DOHH2 (cell line): ENCODE measurements at regions not wholly inside any gene's neighbourhood (a gene's known extent, or its start where the extent isn't known, plus 50 kb on each side); places are given as distances from the start of the nearest gene placed in this dataset.

Experiments
- H3F3A ChIP-seq: fragments of 200-600 bp; sonication (generic), shearing (Covaris generic); 2 replicates; pipeline ENCODE4 v1.6.0; 2016; ENCODE audit warnings: antibody characterized with exemption, mild to moderate bottlenecking; ENCODE audit not compliant: control insufficient read depth, insufficient read depth
- H3K27ac ChIP-seq: fragments of 200-600 bp; sonication (generic); 2 replicates; pipeline ENCODE4 v1.5.1; 2014; ENCODE audit warnings: low read depth, mild to moderate bottlenecking, low read length, moderate library complexity
- H3K27me3 ChIP-seq: fragments of 200-600 bp; sonication (generic); 2 replicates; pipeline ENCODE4 v1.6.1; 2014; ENCODE audit warnings: mild to moderate bottlenecking, low read length, mixed read lengths; ENCODE audit not compliant: control insufficient read depth
- H3K36me3 ChIP-seq: fragments of 200-600 bp; sonication (generic); 2 replicates; pipeline ENCODE4 v1.6.1; 2014; ENCODE audit warnings: mild to moderate bottlenecking, low read length, moderate library complexity, mixed read lengths; ENCODE audit not compliant: control insufficient read depth
- H3K4me1 ChIP-seq: fragments of 200-600 bp; sonication (generic); 2 replicates; pipeline ENCODE4 v1.6.1; 2014; ENCODE audit warnings: mild to moderate bottlenecking, low read length, mixed read lengths; ENCODE audit not compliant: control insufficient read depth
- H3K4me2 ChIP-seq: fragments of 200-600 bp; sonication (generic); 2 replicates; pipeline ENCODE4 v1.6.0; 2014; ENCODE audit warnings: mild to moderate bottlenecking, low read length, moderate library complexity
- H3K4me3 ChIP-seq: fragments of 200-600 bp; sonication (generic); 2 replicates; pipeline ENCODE4 v1.5.1; 2014; ENCODE audit warnings: mild to moderate bottlenecking, low read length, mixed read lengths
- H3K79me2 ChIP-seq: fragments of 200-600 bp; sonication (generic); 2 replicates; pipeline ENCODE4 v1.6.1; 2014; ENCODE audit warnings: mild to moderate bottlenecking, low read length, mixed read lengths; ENCODE audit not compliant: control insufficient read depth
- H3K9me2 ChIP-seq: fragments of 200-600 bp; sonication (generic); replicated peaks from 2 replicates; pipeline ENCODE4 v1.6.1; 2014; ENCODE audit warnings: mild to moderate bottlenecking, low read length, mixed read lengths; ENCODE audit not compliant: control insufficient read depth
- H3K9me3 ChIP-seq: fragments of 200-600 bp; sonication (generic); 2 replicates; pipeline ENCODE4 v1.6.1; 2014; ENCODE audit warnings: antibody characterized with exemption, low read length, mixed read lengths; ENCODE audit not compliant: control insufficient read depth, insufficient read depth
- H4K20me1 ChIP-seq: fragments of 200-600 bp; sonication (generic); 2 replicates; pipeline ENCODE4 v1.6.0; 2014; ENCODE audit warnings: low read depth, mild to moderate bottlenecking, antibody characterized with exemption, low read length, moderate library complexity; ENCODE audit not compliant: control insufficient read depth, insufficient read depth
- CTCF ChIP-seq: fragments of 200-600 bp; sonication (generic); IDR thresholded peaks from one replicate; pipeline ENCODE4 v1.5.1; 2014; ENCODE audit warnings: antibody characterized with exemption, mild to moderate bottlenecking, low read depth, low read length; ENCODE audit not compliant: poor library complexity, severe bottlenecking
- EZH2phosphoT487 ChIP-seq: fragments of 200-600 bp; sonication (generic); IDR thresholded peaks from 2 replicates; pipeline ENCODE4 v1.6.1; 2017; ENCODE audit warnings: borderline replicate concordance, mild to moderate bottlenecking, antibody characterized with exemption, low read length, moderate library complexity, mixed read lengths

GRCh38 chr5:163619273-163619934 is 114.0 kb downstream of the MAT2B start:
- H3K4me1 ChIP-seq: no peaks in the 10 kb centered on the region
- H3F3A ChIP-seq: no peaks in the 10 kb centered on the region
- H3K9me3 ChIP-seq: no peaks in the 10 kb centered on the region
- H3K4me2 ChIP-seq: no peak overlapping the region
- TF ChIP-seq EZH2phosphoT487 (no peak), CTCF (no peak)
- H3K36me3 ChIP-seq: no peaks in the 10 kb centered on the region
- no peaks in the 10 kb centered on the region; the same call in 1 of the 2 replicates for H3K9me2 ChIP-seq
- H3K79me2 ChIP-seq: no peaks in the 10 kb centered on the region
- H3K4me3 ChIP-seq: no peak overlapping the region
- no peaks in the 10 kb centered on the region for H4K20me1 ChIP-seq
- H3K27ac ChIP-seq: no peak overlapping the region
- H3K27me3 ChIP-seq: no peaks in the 10 kb centered on the region

DNA sequence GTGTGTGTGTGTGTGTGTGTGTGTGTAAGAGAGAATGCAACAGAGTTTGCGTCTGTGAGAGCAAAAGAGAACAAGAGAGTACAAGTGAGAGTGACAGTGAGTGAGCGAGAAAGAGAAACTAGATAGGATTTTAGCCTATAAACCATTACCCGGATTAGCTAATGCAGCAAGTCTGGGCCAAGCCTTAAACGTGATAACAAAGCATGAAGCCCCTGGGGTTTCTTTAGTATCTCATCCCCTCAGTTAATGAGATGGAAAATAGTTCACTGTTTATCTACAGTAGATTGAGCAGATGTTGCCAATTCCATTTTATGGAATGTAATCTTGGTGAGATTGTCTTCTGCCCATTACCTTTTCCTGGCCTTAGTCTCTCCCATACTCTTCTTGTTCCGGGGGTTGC is 114.5 kb downstream of the MAT2B start:
- no peaks in the 10 kb centered on the region for H3K27me3 ChIP-seq

GRCh38 chr5:163622799-163623198 is 117.4 kb downstream of the MAT2B start:
- Histone ChIP-seq H3K4me3 (no peak overlapping the region), H3K27me3 (no peaks in the 10 kb centered on the region), H4K20me1 (no peaks in the 10 kb centered on the region)

More for the DNA sequence above, 114.5 kb downstream of the MAT2B start:
- H3K9me3 ChIP-seq: no peaks in the 10 kb centered on the region
- TF ChIP-seq CTCF (no peak), EZH2phosphoT487 (no peak)
- no peaks in the 10 kb centered on the region; the same call in 1 of the 2 replicates for H3K9me2 ChIP-seq
- H3K79me2 ChIP-seq: no peaks in the 10 kb centered on the region
- no peak overlapping the region for H3K4me3 ChIP-seq
- no peaks in the 10 kb centered on the region for H3K4me1 ChIP-seq
- H3K36me3 ChIP-seq: no peaks in the 10 kb centered on the region
- H3F3A ChIP-seq: no peaks in the 10 kb centered on the region
- no peak overlapping the region for H3K27ac ChIP-seq
- no peaks in the 10 kb centered on the region for H4K20me1 ChIP-seq
- no peak overlapping the region for H3K4me2 ChIP-seq

More at GRCh38 chr5:163622799-163623198, 117.4 kb downstream of the MAT2B start:
- H3K79me2 ChIP-seq: no peaks in the 10 kb centered on the region
- no peaks in the 10 kb centered on the region for H3K9me3 ChIP-seq
- TF ChIP-seq EZH2phosphoT487 (no peak), CTCF (no peak)
- no peaks in the 10 kb centered on the region for H3K36me3 ChIP-seq
- H3F3A ChIP-seq: no peaks in the 10 kb centered on the region
- H3K4me2 ChIP-seq: no peak overlapping the region
- no peak overlapping the region for H3K27ac ChIP-seq
- no peaks in the 10 kb centered on the region for H3K4me1 ChIP-seq
- H3K9me2 ChIP-seq: no peaks in the 10 kb centered on the region
